LNCAP (cell line): ENCODE measurements at regions not wholly inside any gene's neighbourhood (a gene's known extent, or its start where the extent isn't known, plus 50 kb on each side); places are given as distances from the start of the nearest gene placed in this dataset.

Source experiments
- TF ChIP-seq, protein P1 (sequence below): fragments of 450-650 bp; IDR thresholded peaks from 2 replicates; pipeline ENCODE4 v1.5.1; 2017; ENCODE audit warnings: mild to moderate bottlenecking

GRCh38 chr1:168923521-168924136, 182.9 kb upstream of the ATP1B1 start:
- TF ChIP-seq, protein P1, sequence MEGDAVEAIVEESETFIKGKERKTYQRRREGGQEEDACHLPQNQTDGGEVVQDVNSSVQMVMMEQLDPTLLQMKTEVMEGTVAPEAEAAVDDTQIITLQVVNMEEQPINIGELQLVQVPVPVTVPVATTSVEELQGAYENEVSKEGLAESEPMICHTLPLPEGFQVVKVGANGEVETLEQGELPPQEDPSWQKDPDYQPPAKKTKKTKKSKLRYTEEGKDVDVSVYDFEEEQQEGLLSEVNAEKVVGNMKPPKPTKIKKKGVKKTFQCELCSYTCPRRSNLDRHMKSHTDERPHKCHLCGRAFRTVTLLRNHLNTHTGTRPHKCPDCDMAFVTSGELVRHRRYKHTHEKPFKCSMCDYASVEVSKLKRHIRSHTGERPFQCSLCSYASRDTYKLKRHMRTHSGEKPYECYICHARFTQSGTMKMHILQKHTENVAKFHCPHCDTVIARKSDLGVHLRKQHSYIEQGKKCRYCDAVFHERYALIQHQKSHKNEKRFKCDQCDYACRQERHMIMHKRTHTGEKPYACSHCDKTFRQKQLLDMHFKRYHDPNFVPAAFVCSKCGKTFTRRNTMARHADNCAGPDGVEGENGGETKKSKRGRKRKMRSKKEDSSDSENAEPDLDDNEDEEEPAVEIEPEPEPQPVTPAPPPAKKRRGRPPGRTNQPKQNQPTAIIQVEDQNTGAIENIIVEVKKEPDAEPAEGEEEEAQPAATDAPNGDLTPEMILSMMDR: no peak

DNA sequence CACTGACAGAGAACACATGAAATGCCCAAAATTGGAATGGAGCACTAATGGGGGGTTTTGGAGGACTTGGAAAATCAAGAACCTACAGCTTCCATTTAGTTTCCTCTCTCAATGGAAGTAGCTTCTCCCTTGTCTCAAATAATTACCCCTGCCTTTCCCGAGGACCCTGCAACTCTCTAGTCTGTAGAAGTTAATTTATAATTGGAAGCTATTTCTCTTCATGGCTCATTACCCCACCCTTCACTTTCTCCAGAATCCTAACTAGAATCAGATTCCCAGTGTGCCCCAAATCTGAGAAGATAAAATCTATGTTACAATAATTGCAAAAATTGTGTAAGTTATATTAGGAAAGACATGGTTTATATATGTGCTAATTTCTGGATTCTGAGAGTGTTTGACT, 181.5 kb upstream of the ATP1B1 start:
- TF ChIP-seq, protein P1: no peak

GRCh38 chr1:168926236-168926635, 180.3 kb upstream of the ATP1B1 start:
- TF ChIP-seq, protein P1: no peak

- TF ChIP-seq, protein P1: no peak
These were observed 174.0 kb upstream of the ATP1B1 start for GRCh38 chr1:168932539-168932938.

GRCh38 chr1:168933141-168933805, 173.2 kb upstream of the ATP1B1 start:
- TF ChIP-seq, protein P1: no peak

GRCh38 chr1:168939110-168939946, 167.2 kb upstream of the ATP1B1 start:
- TF ChIP-seq, protein P1: no peak

DNA sequence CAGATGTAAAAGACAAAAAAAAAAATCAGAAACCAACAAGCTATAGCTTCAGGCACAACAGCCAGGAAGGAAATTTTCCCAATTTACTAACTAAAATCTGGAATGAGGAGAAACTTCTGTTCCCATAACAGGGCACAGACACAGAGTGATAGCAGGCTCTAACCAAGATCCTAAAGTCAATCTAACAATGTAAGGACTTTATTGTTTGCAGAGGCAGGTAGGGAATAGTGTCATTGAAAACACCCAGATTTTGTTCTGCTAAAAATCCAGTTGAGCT, 166.6 kb upstream of the ATP1B1 start:
- TF ChIP-seq, protein P1: no peak
